GM21576 (cell line): ENCODE measurements at regions not wholly inside any gene's neighbourhood (a gene's known extent, or its start where the extent isn't known, plus 50 kb on each side); places are given as distances from the start of the nearest gene placed in this dataset.
"Not testable (repeated sequence)": the region's sequence is repeated elsewhere in the genome, so short reads cannot be mapped to it uniquely, and the experiment has no call there.

ENCODE experiments used
- ATAC-seq: cut with Tn5 transposase; IDR thresholded peaks from one replicate; pipeline ENCODE4 v1.9.1; 2021; ENCODE audit warnings: mild to moderate bottlenecking, moderate library complexity; ENCODE audit not compliant: unreplicated experiment

DNA sequence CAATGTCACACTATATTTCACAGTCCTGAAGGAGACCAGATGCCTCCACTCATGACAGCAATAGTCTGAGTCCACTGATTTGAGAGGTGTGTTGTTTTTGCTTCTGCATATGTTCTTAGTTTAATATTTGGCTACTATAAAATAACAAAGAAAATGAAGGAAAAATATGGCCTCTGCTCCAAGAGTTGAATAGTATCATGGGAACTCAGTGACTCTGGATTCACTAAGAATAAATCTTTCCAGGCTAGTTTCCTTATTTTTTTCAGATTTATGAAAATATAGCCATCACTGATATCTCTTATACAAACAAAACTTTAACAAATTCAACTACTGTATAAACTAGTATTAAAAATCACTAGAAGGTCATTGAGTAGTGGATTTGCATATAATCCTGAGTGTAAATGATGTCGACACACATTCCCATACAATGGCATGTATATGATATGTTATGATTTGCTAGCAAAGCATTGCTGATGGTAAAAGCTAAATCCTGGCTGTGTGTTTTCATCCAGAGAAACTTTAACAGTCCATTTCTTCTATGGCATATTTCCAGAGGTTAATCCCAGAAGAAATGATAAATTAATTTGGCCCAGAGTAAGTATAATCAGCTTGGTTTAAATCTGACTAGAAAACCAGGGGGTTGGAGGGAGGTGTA lies 66.0 kb upstream of the VIPR2 start:
- ATAC-seq: no peak

GRCh38 chr7:159209429-159209828 lies 64.8 kb upstream of the VIPR2 start:
- ATAC-seq: no peak

GRCh38 chr7:159207951-159208350 lies 63.3 kb upstream of the VIPR2 start:
- ATAC-seq: no peak

DNA sequence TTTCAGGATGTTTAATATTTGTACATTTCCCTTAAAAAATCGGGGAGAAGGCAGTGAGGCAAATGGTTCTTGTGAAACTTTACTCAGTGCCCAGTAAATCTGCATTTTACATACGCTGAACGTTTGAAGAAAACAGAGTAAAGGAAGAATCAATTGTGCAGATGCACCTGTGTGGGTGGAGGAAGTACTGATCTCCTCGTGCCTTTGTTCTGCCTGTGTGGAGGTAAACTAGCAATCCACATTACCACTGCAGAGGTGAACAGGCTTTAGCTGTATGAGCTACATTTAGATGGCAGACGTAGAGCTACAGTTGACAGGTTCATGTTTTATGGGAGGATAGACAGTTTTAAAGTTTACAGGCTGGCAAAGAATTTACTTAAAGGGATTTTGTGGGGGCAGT lies 62.7 kb upstream of the VIPR2 start:
- ATAC-seq: no peak

DNA sequence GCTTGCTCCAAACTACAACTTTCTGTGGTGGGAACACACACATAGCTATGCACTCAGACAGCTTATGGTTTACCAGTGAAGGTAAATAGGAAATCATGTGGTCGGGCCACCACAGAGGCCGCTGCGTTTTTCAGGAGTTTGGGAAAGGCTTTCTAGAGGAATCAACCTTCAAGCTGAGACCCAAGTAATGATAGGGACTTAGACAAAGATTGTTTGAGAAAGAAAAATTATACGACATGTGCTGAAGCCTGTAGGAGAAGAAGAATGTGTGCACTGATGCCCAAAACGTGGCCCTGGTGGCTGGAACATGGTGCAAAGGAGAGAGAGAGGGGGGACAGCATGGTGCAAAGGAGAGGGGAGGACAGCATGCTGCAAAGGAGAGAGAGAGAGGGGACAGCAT lies 61.2 kb upstream of the VIPR2 start:
- no peak for ATAC-seq

GRCh38 chr7:159204664-159205063 lies 60.0 kb upstream of the VIPR2 start:
- ATAC-seq: no peak

DNA sequence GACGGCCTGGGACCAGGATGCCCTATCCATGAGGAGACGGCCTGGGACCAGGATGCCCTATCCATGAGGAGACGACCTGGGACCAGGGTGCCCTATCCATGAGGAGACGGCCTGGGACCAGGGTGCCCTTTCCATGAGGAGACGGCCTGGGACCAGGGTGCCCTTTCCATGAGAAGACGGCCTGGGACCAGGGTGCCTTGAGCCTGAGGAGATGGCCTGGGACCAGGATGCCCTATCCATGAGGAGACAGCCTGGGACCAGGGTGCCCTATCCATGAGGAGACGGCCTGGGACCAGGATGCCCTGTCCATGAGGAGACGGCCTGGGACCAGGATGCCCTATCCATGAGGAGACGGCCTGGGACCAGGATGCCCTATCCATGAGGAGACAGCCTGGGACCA lies 58.6 kb upstream of the VIPR2 start:
- not testable (repeated sequence) for ATAC-seq

- ATAC-seq: no peak
These were observed 57.2 kb upstream of the VIPR2 start for GRCh38 chr7:159201722-159202330.

GRCh38 chr7:159200421-159200820 lies 55.8 kb upstream of the VIPR2 start:
- ATAC-seq: no peak

DNA sequence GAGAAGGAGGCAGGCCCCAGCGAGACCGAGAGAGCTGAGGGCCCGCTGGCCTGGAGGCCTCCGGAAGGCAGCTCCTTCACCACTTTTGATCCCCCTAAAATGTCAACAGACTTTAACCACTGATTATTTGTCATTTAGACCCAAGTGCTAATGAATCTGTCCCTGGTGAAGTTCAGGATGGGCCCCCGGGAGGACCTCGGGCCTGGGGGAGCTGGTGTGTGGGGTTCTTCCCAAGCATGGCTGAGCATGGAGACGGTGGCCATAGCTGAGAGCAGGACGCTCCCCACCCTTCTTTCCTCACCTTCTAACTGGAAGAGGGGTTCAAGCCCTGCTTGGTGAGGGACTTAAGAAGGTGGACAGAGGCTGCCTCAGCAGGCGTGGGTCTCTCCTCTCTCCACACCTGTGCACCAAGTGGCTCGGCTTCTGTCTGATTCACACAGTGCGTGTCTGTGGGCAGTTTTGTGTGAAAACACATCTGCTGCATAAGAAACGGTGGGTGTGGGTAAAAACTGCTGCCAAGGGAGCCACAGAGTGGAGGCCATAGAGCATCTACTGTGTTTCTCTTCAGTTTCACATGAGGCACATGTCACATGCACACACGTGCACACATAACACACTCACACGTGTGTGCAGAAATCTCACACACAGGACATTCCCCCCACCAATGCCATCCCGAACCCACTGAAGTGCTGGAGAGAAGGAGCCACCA lies 53.5 kb upstream of the VIPR2 start:
- no peak for ATAC-seq

GRCh38 chr7:159197066-159197975 lies 52.7 kb upstream of the VIPR2 start:
- ATAC-seq: peak; percentile 68

- ATAC-seq: no peak
These were observed 51.9 kb upstream of the VIPR2 start for GRCh38 chr7:159196584-159196983.

DNA sequence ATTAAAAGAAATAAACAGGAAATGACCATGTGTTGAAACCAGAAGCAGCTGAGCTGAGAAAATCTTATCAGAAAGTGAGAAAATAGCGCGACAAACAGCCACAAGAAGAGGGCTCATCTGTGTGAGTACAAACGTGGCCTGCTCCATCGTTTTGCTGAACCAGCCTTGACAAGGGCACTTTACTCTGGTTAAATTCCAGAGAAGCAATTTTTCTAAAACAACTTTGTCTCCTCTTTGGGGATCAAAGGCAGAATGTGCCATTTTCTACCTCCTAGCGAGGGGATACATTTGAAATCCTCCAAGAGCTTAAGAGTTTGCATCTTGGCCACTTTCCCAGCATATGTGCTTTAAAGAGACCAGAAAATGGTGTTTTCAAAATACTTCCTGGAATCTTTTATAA lies 51.3 kb upstream of the VIPR2 start:
- peak; percentile 45 for ATAC-seq
